T-helper 2 cell treated with Interferon-gamma antibody and Interleukin-4, amounts not matched to agents 100 ng/mL and 5 ng/mL, for 36 hours (primary cell): ENCODE measurements at regions not wholly inside any gene's neighbourhood (a gene's known extent, or its start where the extent isn't known, plus 50 kb on each side); places are given as distances from the start of the nearest gene placed in this dataset.

ENCODE experiments used
- intact Hi-C: fragments of 100-400 bp; cut with micrococcal nuclease; formaldehyde crosslinking; loops from one replicate; pipeline ENCODE4 v1.15.1; 2023

DNA sequence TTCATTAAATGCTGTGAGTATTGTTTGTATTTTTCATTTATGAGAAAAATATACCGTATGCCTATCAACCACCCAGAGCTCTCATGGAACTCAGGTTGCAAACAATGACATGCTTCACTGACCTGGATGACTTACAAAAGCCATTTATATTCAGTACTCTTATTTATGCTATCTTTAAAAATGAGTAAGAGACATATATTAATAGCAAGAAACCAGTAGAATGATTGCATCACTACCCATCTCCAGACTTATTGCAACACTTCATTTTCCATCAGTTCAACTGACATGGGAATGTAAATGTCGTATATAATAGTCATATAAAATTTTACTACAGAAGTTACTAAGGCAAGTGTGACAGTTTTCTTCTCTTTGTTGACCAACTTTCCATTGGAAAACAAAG lies 69.1 kb downstream of the OTP start:
- intact Hi-C loops, result loop anchor here (10.0 kb wide), 1 partner anchor 595 kb away; no protein-coding TSS in a partner anchor

DNA sequence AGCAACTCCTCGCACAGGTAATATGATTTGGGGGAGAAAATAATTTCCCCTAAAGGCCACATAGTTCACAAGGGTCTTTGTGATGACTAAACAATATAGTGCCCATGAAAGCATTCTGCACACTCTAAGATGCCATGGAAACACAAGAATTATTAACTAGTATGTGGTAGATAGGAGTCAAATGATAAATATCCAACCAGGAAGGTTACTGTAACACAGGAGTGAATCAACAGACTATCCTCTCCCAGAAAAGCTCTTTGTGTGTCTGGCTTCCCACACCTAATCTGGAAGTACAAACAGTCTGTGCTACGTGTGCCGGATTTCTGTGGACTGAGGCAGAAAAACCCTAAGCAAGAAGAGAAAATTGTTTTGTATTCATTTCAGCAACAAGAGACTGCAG lies 70.0 kb downstream of the OTP start:
- intact Hi-C loops, result loop anchor here (10.0 kb wide), 1 partner anchor 596 kb away; no protein-coding TSS in a partner anchor

DNA sequence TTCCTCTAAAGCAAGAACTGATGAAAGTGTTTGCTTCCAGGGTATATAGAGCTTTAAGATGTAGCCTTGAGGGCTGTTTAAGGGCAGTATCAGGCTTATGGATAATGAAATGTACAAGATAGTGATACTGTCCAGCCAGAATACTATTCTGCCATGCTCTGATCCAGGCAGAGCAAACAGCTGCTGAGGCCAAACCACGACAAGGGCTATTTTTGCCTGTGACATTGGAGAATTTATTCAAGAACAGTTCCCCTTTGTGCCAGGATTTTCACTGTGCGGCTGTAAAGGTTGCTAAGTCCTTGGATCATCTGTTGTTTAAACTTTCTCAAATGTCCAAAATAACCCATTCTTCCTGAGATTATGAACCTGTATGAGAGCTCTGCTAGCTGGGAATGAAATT lies 70.4 kb downstream of the OTP start:
- intact Hi-C loops, result loop anchor here (10.0 kb wide), 1 partner anchor 597 kb away; no protein-coding TSS in a partner anchor

DNA sequence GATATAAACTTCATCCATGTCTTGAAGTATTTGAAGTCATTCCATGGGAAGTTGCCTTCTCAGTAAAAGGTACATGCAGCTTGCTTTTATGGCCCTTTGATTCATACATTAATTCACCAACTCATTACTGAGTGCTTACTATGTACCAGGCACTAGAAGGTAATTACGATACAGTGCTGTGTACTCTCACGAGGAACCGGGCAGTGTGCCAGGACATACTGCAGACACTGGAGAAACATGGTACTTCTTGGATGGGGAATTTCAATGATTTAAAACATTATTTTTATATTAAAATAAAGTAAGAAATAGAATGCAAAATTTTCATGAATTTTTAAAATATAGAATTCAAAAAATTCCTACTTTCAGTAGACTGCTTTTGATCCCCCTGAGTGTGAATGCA lies 71.4 kb upstream of the WDR41 start:
- intact Hi-C loops, result loop anchor here (10.0 kb wide), 1 partner anchor 601 kb away; no protein-coding TSS in a partner anchor

DNA sequence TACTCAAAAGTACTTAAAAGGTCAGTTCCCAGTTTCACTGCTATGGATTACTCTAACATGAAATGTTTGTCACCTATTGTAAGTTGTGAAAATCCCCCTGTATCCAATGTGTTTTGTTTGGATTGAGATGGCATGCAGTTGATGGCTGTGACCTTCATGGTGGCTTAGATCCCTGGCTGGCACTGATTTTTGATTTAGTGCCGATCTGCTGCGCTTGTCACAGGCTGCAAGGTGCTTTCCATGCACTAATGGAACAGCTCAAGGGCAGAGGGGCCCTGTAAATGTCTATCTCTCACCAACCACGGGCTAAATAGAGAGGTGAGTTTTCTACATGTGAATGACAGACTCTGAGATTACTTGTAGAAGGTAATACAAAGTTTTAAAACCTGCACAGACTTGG lies 69.8 kb upstream of the WDR41 start:
- intact Hi-C loops, result loop anchor here (10.0 kb wide), 1 partner anchor 603 kb away; no protein-coding TSS in a partner anchor

DNA sequence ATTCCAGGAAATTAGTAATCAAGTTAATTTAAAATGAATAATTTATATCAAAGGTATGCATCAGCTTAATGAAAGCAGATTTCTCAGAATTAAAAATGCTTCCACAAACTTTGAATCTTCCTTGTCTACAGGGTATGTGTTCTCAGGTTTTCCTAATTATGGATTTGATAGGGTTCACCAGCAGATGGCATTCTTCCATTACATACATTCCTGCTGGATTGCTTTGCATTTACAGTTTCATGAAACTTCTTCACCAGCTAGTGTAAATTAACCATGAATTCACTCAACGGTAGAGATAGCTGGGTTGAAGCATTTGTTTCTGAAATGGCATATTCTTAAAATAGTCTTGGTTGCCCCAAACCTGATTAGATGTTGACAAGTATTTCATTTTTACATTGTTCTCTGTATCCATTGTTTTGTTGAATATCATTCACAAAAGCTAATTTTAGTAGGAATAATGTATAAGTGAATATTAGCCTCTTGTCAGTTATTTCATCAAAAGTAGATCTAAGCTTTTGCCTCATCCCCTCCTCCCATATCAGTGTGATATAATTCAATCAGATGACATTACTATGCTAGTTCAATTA lies 68.7 kb upstream of the WDR41 start:
- intact Hi-C loops, result loop anchor here (10.0 kb wide), 1 partner anchor 604 kb away; no protein-coding TSS in a partner anchor

DNA sequence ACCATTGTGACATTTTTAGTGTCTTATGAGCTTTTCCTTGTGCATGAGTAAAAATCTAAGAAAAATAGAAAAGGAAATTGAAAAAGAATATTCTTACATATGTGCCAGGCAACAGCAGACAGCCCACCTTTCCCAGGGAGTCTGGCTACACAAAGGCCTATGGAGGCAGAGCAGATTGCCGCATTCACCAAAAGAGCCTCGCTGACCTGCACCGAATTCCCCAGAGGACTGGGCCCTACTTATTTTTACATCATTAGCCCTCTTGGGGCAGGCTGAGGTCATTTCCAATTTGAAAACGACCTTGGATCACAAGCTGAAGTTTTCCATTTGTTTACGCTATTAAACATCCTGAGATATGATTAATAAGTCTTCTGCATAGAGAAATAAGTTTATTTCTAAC lies 66.2 kb upstream of the WDR41 start:
- intact Hi-C loops, result no loop called here

DNA sequence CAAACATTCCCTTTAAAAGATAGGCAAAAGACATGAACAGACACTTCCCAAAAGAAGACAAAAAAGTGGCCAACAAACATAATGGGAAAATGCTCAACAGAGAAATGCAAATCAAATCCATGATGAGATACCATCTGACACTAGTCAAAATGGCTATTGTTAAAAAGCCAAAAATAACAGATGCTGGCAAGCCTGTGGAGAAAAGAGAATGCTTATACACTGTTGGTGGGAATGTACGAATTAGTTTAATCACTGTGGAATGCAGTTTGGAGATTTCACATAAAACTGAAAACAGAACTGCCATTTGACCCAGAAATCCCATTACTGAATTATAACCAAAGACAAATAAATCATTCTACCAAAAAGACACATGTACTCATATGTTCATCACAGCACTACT lies 58.3 kb upstream of the WDR41 start:
- intact Hi-C loops, result no loop called here

DNA sequence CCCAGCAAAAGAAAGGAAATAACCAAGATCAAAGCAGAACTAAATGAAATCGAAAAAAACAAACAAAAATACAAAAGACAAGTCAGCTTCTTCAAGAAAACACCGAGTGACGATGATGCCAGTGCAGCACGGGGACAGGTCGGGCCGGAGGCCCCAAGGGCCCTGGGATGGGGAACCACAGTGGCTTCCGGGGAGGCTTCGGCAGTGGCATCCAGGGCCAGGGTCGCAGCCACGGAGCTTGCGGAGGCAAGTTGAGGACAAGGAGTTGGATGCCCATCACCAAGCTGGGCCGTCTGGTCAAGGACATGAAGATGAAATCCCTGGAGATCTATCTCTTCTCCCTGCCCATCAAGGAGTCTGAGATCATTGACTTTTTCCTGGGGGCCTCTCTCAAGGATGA lies 53.2 kb upstream of the WDR41 start:
- intact Hi-C loops, result no loop called here
